K562 (cell line): ENCODE measurements at regions not wholly inside any gene's neighbourhood (a gene's known extent, or its start where the extent isn't known, plus 50 kb on each side); places are given as distances from the start of the nearest gene placed in this dataset.
A peak's percentile ranks its signal among the peaks of the same experiment; 100 is the strongest.

Experiments used
- ATAC-seq: fragments of 200-7000 bp; cut with Tn5 transposase; 3 replicates; pipeline ENCODE4 v1.9.1; 2020; ENCODE audit warnings: moderate library complexity
- BruUV-seq: library from RNA; stranded (reverse); fragments of 400-500 nt; replicated peaks from 2 replicates; lab custom pipeline; 2021; lab: Mats Ljungman, UMichigan
- CTCF ChIA-PET: fragments of 300-600 bp; formaldehyde crosslinking; extraction: SDS; loops from one replicate; lab custom pipeline; 2021; ENCODE audit warnings: low intra/inter-chr PET ratio; lab: Yijun Ruan, JAX
- POLR2A ChIA-PET: fragments of 300-600, 350-650 bp; sonication (Branson Sonifier 250); formaldehyde crosslinking; extraction: SDS; loops from one replicate; lab custom pipeline; 2021; ENCODE audit warnings: antibody characterized with exemption, inconsistent platforms; lab: Yijun Ruan, JAX
- DNase-seq, 4 experiments: peaks; one replicate each; pipeline versions ENCODE4 v3.0.0 to v3.0.0-alpha.2; 2011 to 2018; ENCODE audit warnings: low spot score in 3 of 4, mixed read lengths in 3 of 4; ENCODE audit errors: extremely low read depth in 1 of 4
- FAIRE-seq: peaks from 2 replicates; lab custom pipeline; 2011; peaks lifted over from hg19 to GRCh38; lab: Jason Lieb, UNC
- H2AFZ ChIP-seq: 2 replicates; pipeline ENCODE4 v1.6.0; 2011; ENCODE audit warnings: low read depth, low read length, control low read depth, inconsistent platforms
- H3K27ac ChIP-seq: fragments of 200-600 bp; 3 replicates; pipeline ENCODE4 v1.8.0; 2011; ENCODE audit warnings: low read depth, mild to moderate bottlenecking, control low read depth, inconsistent platforms, low read length, moderate library complexity, mixed read lengths; ENCODE audit errors: extremely low read depth
- H3K27me3 ChIP-seq, 2 experiments: fragments of 300-600 bp in 1 of 2; 2 replicates in 1 of 2; 3 replicates in 1 of 2; pipeline versions ENCODE4 v1.6.0 to v1.8.0; 2011; ENCODE audit warnings: inconsistent platforms in 2 of 2, low read length in 2 of 2, mild to moderate bottlenecking in 1 of 2, mixed read lengths in 1 of 2, moderate library complexity in 1 of 2; ENCODE audit not compliant: control insufficient read depth in 2 of 2, insufficient read depth in 2 of 2
- H3K36me3 ChIP-seq: fragments of 300-600 bp; 3 replicates; pipeline ENCODE4 v1.8.0; 2011; ENCODE audit warnings: mild to moderate bottlenecking, low read length, inconsistent platforms; ENCODE audit not compliant: control insufficient read depth, insufficient read depth
- H3K4me1 ChIP-seq, 2 experiments: fragments of 200-600 bp in 1 of 2; replicated peaks in 1 of 2; 2 replicates in 1 of 2; 3 replicates in 1 of 2; pipeline versions ENCODE4 v1.5.1 to v1.8.0; 2011; ENCODE audit warnings: inconsistent platforms in 2 of 2, low read length in 2 of 2, mild to moderate bottlenecking in 1 of 2, mixed read lengths in 1 of 2, moderate library complexity in 1 of 2; ENCODE audit not compliant: control insufficient read depth in 2 of 2, insufficient read depth in 2 of 2
- H3K4me2 ChIP-seq: 2 replicates; pipeline ENCODE4 v1.6.1; 2011; ENCODE audit warnings: low read length, control low read depth, inconsistent platforms, mixed read lengths; ENCODE audit not compliant: insufficient read depth
- H3K4me3 ChIP-seq: fragments of 200-600 bp; sonication (generic), shearing (Covaris generic); 2 replicates; pipeline ENCODE4 v1.5.1; 2016; ENCODE audit warnings: control low read depth, inconsistent platforms
- H3K79me2 ChIP-seq: fragments of 200-600 bp; 3 replicates; pipeline ENCODE4 v1.8.0; 2011; ENCODE audit warnings: low read length, inconsistent platforms; ENCODE audit not compliant: control insufficient read depth, insufficient read depth
- H3K9ac ChIP-seq, 2 experiments: 2 replicates each; pipeline versions ENCODE4 v1.6.0 to v1.6.1; 2011; ENCODE audit warnings: low read depth in 2 of 2, low read length in 2 of 2, control low read depth in 1 of 2, inconsistent platforms in 1 of 2, mild to moderate bottlenecking in 1 of 2, mixed read lengths in 1 of 2; ENCODE audit not compliant: insufficient read depth in 1 of 2
- H3K9me1 ChIP-seq: one replicate; pipeline ENCODE4 v1.6.0; 2011; ENCODE audit warnings: inconsistent platforms, mild to moderate bottlenecking, low read length, moderate library complexity; ENCODE audit not compliant: control insufficient read depth, insufficient read depth
- H3K9me3 ChIP-seq: replicated peaks from 2 replicates; pipeline ENCODE4 v1.5.1; 2011; ENCODE audit warnings: low read depth, low read length, inconsistent platforms; ENCODE audit not compliant: control insufficient read depth, insufficient read depth
- H4K20me1 ChIP-seq: replicated peaks from 2 replicates; pipeline ENCODE4 v1.6.1; 2011; ENCODE audit warnings: low read length, inconsistent platforms, mixed read lengths; ENCODE audit not compliant: control insufficient read depth, insufficient read depth
- ATF7 ChIP-seq: fragments of 450-650 bp; IDR thresholded peaks from 2 replicates; pipeline ENCODE4 v1.7.1; 2014; ENCODE audit warnings: mild to moderate bottlenecking, moderate library complexity
- EHMT2 ChIP-seq: fragments of 450-650 bp; IDR thresholded peaks from 2 replicates; pipeline ENCODE4 v1.6.1; 2018; ENCODE audit warnings: antibody characterized with exemption
- ETS2 ChIP-seq: IDR thresholded peaks from 2 replicates; pipeline ENCODE4 v1.6.1; 2016; ENCODE audit warnings: borderline replicate concordance, missing genetic modification characterization, mild to moderate bottlenecking, moderate library complexity, missing compliant biosample characterization; ENCODE audit not compliant: poor library complexity, severe bottlenecking
- FOXP1 ChIP-seq: sonication (generic); formaldehyde crosslinking; IDR thresholded peaks from 2 replicates; pipeline ENCODE4 v1.8.0; 2022; ENCODE audit warnings: mild to moderate bottlenecking, missing genetic modification reagents
- KLF16 ChIP-seq: IDR thresholded peaks from 2 replicates; pipeline ENCODE4 v1.6.1; 2016; ENCODE audit warnings: antibody characterized with exemption
- NFRKB ChIP-seq: fragments of 450-650 bp; IDR thresholded peaks from 2 replicates; pipeline ENCODE4 v1.6.1; 2016; ENCODE audit warnings: low read depth
- RBM34 ChIP-seq: fragments of 200-400 bp; formaldehyde crosslinking; IDR thresholded peaks from 2 replicates; pipeline ENCODE4 v1.6.1; 2018; ENCODE audit warnings: low read length, borderline replicate concordance; ENCODE audit not compliant: insufficient read depth
- SMAD3 ChIP-seq: fragments of 450-650 bp; formaldehyde crosslinking; conservative IDR thresholded peaks from 2 replicates; pipeline ENCODE4 v1.4.0; 2020; ENCODE audit warnings: mild to moderate bottlenecking
- ZHX1 ChIP-seq: fragments of 150-350 bp; conservative IDR thresholded peaks from 2 replicates; pipeline ENCODE4 v1.6.1; 2014; ENCODE audit warnings: low read length
- ZNF146 ChIP-seq: IDR thresholded peaks from one replicate; pipeline ENCODE4 v1.6.1; 2018; ENCODE audit warnings: missing compliant biosample characterization; ENCODE audit not compliant: unreplicated experiment
- ZNF347 ChIP-seq: fragments of 450-650 bp; formaldehyde crosslinking; IDR thresholded peaks from 2 replicates; pipeline ENCODE4 v1.4.0; 2020; ENCODE audit warnings: low read depth, mild to moderate bottlenecking, moderate library complexity
- WGBS: fragments of 100-300 bp; shearing (Covaris generic); methylation state at CpG from one replicate; pipeline ENCODE4 v1.1.6; 2016; ENCODE audit warnings: low coverage, mixed read lengths; ENCODE audit not compliant: insufficient coverage; ENCODE audit errors: missing lambda C conversion rate; 5-methylcytosine and 5-hydroxymethylcytosine counted together
- in situ Hi-C: fragments of 300-500 bp; cut with MboI; formaldehyde crosslinking; loops from 4 replicates; pipeline ENCODE4 v1.15.0; 2018; ENCODE audit warnings: inconsistent platforms, mixed read lengths
- intact Hi-C: fragments of 100-400 bp; cut with micrococcal nuclease; formaldehyde crosslinking; loops from 2 replicates; pipeline ENCODE4 v1.14.2; 2022
- TF ChIP-seq, protein P1 (sequence below): fragments of 450-650 bp; IDR thresholded peaks from 2 replicates; pipeline ENCODE4 v1.6.1; 2018; ENCODE audit not compliant: partially characterized antibody
- TF ChIP-seq, protein P2 (sequence below): fragments of 250-450 bp; sonication (Bioruptor Pico); IDR thresholded peaks from 2 replicates; pipeline ENCODE4 v1.4.0; 2020; ENCODE audit warnings: borderline replicate concordance

DNA sequence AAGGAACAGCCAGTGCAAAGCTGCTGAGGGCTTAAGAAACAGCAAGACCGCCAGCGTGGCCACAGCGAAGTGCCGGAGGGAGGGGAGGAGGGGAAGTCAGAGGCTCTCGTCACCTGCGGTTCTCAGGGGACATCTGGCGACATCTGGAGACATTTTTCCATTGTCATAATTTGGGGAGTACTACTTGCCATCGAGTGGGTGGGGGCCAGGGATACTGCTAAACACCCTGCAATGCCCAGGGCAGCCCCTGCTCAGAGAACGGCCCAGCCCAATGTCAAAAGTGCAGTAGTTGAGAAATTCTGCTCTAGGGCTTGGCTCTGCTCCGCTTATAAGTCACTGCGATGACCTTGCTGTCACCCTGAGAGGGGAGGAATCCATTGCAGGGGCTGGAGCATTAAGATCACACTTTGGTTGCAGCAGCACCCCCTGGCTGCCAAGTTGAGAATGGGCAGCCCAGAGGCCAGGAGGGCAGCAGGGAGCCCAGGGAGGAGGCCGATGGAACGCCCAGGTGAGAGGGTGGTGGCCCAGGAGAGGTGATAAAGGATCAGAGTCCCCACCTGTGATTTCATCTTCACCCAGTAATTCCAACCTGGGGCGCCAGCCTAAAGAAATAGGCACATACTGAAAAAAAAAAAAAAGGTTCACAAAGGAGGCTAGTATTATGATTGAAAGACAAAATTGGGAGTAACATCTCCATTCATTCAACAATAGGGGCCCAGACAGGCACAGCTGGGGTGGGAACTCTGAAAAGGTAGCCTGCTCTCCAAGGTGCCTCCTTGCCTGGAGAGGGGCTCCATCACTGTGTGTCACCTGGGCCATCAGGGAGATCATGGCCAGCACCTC lies 218.2 kb downstream of the BMP7 start:
- Histone ChIP-seq H3K9me1 (no peaks in the 10 kb centered on the region), H3K9me3 (no peaks in the 10 kb centered on the region), H4K20me1 (0 out of 2 replicates have a peak, but pooled peaks cover 4% of the 10 kb centered on the region), H3K36me3 (no peaks in the 10 kb centered on the region), H3K27ac (no peak overlapping the region), H3K4me1 (peaks cover 5% of the 10 kb centered on the region in 2 experiments; a peak in 4 of 5 replicates), H3K4me3 (no peak overlapping the region), H3K9ac (no peak overlapping the region), H3K4me2 (peak overlapping the region; percentile 33; the same call in 1 of the 2 replicates), H3K27me3 (peaks cover under 1 to 41% of the 10 kb centered on the region in 2 experiments; a peak in 4 of 5 replicates), H2AFZ (peak overlapping the region; percentile 33; the same call in 1 of the 2 replicates), H3K79me2 (no peaks in the 10 kb centered on the region)
- intact Hi-C loops: loop anchor here (2.0 to 5.0 kb wide), 2 partner anchors 71 to 496 kb away; no protein-coding TSS in a partner anchor
- peak; percentile 80 for FAIRE-seq
- in situ Hi-C loops: no loop called here
- ChIA-PET CTCF (interaction anchor here (0.6 to 1.2 kb wide), 2 partner anchors 498 to 1392 kb away, joined by 3 to 4 read pairs; no protein-coding TSS in a partner anchor), POLR2A (no interaction called here)
- no TSS peak for BruUV-seq
- DNase-seq: peak; percentile 66 to 81 (median 76)
- 8% methylated on average over 14 of the region's 14 CpGs for WGBS
- ATAC-seq: peak; percentile 95
- TF ChIP-seq ZNF347 (CRISPR knock-in tag) (no peak), KLF16 (peak; percentile 19; the same call in 1 of the 2 replicates), ATF7 (0 out of 2 replicates have a peak, but pooled peaks have one; percentile 15), ZHX1 (no peak), SMAD3 (CRISPR knock-in tag) (no peak), NFRKB (no peak), RBM34 (no peak), ZNF146 (CRISPR knock-in tag) (no peak), EHMT2 (0 out of 2 replicates have a peak, but pooled peaks have one; percentile 36), ETS2 (tag) (no peak), FOXP1 (CRISPR knock-in tag) (no peak)
- TF ChIP-seq, protein P1, sequence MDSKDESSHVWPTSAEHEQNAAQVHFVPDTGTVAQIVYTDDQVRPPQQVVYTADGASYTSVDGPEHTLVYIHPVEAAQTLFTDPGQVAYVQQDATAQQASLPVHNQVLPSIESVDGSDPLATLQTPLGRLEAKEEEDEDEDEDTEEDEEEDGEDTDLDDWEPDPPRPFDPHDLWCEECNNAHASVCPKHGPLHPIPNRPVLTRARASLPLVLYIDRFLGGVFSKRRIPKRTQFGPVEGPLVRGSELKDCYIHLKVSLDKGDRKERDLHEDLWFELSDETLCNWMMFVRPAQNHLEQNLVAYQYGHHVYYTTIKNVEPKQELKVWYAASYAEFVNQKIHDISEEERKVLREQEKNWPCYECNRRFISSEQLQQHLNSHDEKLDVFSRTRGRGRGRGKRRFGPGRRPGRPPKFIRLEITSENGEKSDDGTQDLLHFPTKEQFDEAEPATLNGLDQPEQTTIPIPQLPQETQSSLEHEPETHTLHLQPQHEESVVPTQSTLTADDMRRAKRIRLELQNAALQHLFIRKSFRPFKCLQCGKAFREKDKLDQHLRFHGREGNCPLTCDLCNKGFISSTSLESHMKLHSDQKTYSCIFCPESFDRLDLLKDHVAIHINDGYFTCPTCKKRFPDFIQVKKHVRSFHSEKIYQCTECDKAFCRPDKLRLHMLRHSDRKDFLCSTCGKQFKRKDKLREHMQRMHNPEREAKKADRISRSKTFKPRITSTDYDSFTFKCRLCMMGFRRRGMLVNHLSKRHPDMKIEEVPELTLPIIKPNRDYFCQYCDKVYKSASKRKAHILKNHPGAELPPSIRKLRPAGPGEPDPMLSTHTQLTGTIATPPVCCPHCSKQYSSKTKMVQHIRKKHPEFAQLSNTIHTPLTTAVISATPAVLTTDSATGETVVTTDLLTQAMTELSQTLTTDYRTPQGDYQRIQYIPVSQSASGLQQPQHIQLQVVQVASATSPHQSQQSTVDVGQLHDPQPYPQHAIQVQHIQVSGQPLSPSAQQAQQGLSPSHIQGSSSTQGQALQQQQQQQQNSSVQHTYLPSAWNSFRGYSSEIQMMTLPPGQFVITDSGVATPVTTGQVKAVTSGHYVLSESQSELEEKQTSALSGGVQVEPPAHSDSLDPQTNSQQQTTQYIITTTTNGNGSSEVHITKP: peak; percentile 59
- TF ChIP-seq, protein P2, sequence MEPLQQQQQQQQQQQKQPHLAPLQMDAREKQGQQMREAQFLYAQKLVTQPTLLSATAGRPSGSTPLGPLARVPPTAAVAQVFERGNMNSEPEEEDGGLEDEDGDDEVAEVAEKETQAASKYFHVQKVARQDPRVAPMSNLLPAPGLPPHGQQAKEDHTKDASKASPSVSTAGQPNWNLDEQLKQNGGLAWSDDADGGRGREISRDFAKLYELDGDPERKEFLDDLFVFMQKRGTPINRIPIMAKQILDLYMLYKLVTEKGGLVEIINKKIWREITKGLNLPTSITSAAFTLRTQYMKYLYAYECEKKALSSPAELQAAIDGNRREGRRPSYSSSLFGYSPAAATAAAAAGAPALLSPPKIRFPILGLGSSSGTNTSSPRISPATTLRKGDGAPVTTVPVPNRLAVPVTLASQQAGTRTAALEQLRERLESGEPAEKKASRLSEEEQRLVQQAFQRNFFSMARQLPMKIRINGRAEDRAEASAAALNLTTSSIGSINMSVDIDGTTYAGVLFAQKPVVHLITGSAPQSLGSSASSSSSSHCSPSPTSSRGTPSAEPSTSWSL (CRISPR knock-in tag): no peak
